Liver (tissue), 3 donors: ENCODE measurements at regions not wholly inside any gene's neighbourhood (a gene's known extent, or its start where the extent isn't known, plus 50 kb on each side); places are given as distances from the start of the nearest gene placed in this dataset.

ENCODE experiments used
- EGR1 ChIP-seq, 2 donors: IDR thresholded peaks; 2 replicates each; pipeline ENCODE4 v1.6.1; 2016 to 2018; ENCODE audit warnings: antibody characterized with exemption in 2 of 2, low read depth in 2 of 2
- FOXA1 ChIP-seq: IDR thresholded peaks from 2 replicates; pipeline ENCODE4 v1.6.1; 2016; ENCODE audit warnings: antibody characterized with exemption
- GABPA ChIP-seq, 2 donors: IDR thresholded peaks in 1 of 2; conservative IDR thresholded peaks in 1 of 2; 2 replicates each; pipeline ENCODE4 v1.6.1; 2016; ENCODE audit warnings: antibody characterized with exemption in 2 of 2, mild to moderate bottlenecking in 1 of 2, moderate library complexity in 1 of 2
- NR2F2 ChIP-seq: IDR thresholded peaks from 2 replicates; pipeline ENCODE4 v1.6.1; 2016; ENCODE audit warnings: antibody characterized with exemption
- RAD21 ChIP-seq, 2 donors: IDR thresholded peaks; 2 replicates each; pipeline ENCODE4 v1.6.1; 2016; ENCODE audit warnings: antibody characterized with exemption in 2 of 2, mild to moderate bottlenecking in 2 of 2
- RXRA ChIP-seq, 2 donors: IDR thresholded peaks; 2 replicates each; pipeline ENCODE4 v1.6.1; 2017 to 2018; ENCODE audit warnings: antibody characterized with exemption in 2 of 2, mild to moderate bottlenecking in 1 of 2
- SP1 ChIP-seq: IDR thresholded peaks from 2 replicates; pipeline ENCODE4 v1.6.1; 2018; ENCODE audit warnings: antibody characterized with exemption, mild to moderate bottlenecking
- TAF1 ChIP-seq: conservative IDR thresholded peaks from 2 replicates; pipeline ENCODE4 v1.6.1; 2016; ENCODE audit warnings: antibody characterized with exemption, mild to moderate bottlenecking
- YY1 ChIP-seq: IDR thresholded peaks from 2 replicates; pipeline ENCODE4 v1.6.1; 2016; ENCODE audit warnings: antibody characterized with exemption, mild to moderate bottlenecking
- TF ChIP-seq, protein P1 (sequence below): fragments of 150-350 bp; IDR thresholded peaks from 2 replicates; pipeline ENCODE4 v1.5.1; 2017; ENCODE audit warnings: improper control_type of control experiment, low read depth, low read length; ENCODE audit not compliant: missing input control
- TF ChIP-seq, protein P2 (sequence below): IDR thresholded peaks from 2 replicates; pipeline ENCODE4 v1.6.1; 2016; ENCODE audit warnings: antibody characterized with exemption
- TF ChIP-seq, protein P3 (sequence below): IDR thresholded peaks from 2 replicates; pipeline ENCODE4 v1.6.1; 2016; ENCODE audit warnings: antibody characterized with exemption
- TF ChIP-seq, protein P4 (sequence below): IDR thresholded peaks from 2 replicates; pipeline ENCODE4 v1.6.1; 2016; ENCODE audit warnings: antibody characterized with exemption
- TF ChIP-seq, protein P5 (sequence below): IDR thresholded peaks from 2 replicates; pipeline ENCODE4 v1.6.1; 2016; ENCODE audit warnings: antibody characterized with exemption, mild to moderate bottlenecking
- donor health status: healthy.
- donor health status: healthy.

DNA sequence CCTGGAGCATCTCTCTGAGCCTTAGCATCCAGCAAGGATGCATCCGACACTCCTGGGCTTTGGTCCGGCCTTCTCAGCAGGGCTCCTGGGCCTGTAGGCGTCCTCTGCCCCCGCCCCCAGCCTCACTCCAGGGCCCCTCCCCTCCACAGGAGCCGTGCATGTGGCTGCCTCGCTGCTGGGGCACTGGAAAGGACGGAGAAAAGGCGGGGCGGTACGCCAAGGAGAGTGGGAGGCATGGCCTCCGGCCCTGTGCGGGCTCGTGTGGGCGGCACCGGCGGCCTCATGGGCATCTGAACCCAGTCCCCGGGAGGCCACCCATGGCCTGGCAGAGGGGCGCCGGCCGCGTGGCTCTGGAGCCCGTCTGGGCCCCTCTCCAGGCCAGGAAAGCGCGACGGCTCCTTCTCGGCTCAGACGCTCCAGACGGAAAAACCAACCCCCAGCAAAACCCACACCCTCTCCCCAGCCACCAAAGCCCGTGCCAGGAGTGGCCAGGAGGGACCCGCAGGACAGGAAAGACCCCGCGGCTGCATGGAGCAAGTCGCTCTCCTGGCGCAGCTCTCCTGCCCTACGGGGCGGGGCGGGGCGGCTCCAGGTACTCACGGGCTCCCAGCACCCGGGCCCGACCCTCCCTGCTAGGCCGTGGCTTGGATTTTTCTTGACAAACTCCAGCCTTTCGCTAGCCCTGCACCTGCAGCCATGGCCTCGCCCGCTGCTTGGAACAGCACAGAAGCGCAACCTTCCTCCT, 419.9 kb downstream of the QKI start:
- TF ChIP-seq, protein P1, sequence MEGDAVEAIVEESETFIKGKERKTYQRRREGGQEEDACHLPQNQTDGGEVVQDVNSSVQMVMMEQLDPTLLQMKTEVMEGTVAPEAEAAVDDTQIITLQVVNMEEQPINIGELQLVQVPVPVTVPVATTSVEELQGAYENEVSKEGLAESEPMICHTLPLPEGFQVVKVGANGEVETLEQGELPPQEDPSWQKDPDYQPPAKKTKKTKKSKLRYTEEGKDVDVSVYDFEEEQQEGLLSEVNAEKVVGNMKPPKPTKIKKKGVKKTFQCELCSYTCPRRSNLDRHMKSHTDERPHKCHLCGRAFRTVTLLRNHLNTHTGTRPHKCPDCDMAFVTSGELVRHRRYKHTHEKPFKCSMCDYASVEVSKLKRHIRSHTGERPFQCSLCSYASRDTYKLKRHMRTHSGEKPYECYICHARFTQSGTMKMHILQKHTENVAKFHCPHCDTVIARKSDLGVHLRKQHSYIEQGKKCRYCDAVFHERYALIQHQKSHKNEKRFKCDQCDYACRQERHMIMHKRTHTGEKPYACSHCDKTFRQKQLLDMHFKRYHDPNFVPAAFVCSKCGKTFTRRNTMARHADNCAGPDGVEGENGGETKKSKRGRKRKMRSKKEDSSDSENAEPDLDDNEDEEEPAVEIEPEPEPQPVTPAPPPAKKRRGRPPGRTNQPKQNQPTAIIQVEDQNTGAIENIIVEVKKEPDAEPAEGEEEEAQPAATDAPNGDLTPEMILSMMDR: no peak
- TF ChIP-seq, protein P2, sequence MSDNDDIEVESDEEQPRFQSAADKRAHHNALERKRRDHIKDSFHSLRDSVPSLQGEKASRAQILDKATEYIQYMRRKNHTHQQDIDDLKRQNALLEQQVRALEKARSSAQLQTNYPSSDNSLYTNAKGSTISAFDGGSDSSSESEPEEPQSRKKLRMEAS: no peak
- TF ChIP-seq, protein P3, sequence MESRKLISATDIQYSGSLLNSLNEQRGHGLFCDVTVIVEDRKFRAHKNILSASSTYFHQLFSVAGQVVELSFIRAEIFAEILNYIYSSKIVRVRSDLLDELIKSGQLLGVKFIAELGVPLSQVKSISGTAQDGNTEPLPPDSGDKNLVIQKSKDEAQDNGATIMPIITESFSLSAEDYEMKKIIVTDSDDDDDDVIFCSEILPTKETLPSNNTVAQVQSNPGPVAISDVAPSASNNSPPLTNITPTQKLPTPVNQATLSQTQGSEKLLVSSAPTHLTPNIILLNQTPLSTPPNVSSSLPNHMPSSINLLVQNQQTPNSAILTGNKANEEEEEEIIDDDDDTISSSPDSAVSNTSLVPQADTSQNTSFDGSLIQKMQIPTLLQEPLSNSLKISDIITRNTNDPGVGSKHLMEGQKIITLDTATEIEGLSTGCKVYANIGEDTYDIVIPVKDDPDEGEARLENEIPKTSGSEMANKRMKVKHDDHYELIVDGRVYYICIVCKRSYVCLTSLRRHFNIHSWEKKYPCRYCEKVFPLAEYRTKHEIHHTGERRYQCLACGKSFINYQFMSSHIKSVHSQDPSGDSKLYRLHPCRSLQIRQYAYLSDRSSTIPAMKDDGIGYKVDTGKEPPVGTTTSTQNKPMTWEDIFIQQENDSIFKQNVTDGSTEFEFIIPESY: no peak
- TF ChIP-seq, protein P4, sequence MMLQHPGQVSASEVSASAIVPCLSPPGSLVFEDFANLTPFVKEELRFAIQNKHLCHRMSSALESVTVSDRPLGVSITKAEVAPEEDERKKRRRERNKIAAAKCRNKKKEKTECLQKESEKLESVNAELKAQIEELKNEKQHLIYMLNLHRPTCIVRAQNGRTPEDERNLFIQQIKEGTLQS: no peak
- TF ChIP-seq TAF1: no peak
- no peak for TF ChIP-seq FOXA1
- TF ChIP-seq, protein P5, sequence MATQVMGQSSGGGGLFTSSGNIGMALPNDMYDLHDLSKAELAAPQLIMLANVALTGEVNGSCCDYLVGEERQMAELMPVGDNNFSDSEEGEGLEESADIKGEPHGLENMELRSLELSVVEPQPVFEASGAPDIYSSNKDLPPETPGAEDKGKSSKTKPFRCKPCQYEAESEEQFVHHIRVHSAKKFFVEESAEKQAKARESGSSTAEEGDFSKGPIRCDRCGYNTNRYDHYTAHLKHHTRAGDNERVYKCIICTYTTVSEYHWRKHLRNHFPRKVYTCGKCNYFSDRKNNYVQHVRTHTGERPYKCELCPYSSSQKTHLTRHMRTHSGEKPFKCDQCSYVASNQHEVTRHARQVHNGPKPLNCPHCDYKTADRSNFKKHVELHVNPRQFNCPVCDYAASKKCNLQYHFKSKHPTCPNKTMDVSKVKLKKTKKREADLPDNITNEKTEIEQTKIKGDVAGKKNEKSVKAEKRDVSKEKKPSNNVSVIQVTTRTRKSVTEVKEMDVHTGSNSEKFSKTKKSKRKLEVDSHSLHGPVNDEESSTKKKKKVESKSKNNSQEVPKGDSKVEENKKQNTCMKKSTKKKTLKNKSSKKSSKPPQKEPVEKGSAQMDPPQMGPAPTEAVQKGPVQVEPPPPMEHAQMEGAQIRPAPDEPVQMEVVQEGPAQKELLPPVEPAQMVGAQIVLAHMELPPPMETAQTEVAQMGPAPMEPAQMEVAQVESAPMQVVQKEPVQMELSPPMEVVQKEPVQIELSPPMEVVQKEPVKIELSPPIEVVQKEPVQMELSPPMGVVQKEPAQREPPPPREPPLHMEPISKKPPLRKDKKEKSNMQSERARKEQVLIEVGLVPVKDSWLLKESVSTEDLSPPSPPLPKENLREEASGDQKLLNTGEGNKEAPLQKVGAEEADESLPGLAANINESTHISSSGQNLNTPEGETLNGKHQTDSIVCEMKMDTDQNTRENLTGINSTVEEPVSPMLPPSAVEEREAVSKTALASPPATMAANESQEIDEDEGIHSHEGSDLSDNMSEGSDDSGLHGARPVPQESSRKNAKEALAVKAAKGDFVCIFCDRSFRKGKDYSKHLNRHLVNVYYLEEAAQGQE: no peak
- TF ChIP-seq RAD21 (IDR thresholded peaks at IDR 0.05): no peak
- TF ChIP-seq NR2F2: no peak
- TF ChIP-seq YY1: no peak
- TF ChIP-seq GABPA (IDR thresholded peaks at IDR 0.05 in 1 of 2, conservative IDR thresholded peaks at IDR 0.05 in 1 of 2): no peak
- no peak for TF ChIP-seq SP1
- no peak for TF ChIP-seq EGR1 (IDR thresholded peaks at IDR 0.05; ENCODE audit: low read depth in 2 of 2)
- TF ChIP-seq RXRA (IDR thresholded peaks at IDR 0.05): no peak
